ENCODE measurements at regions not wholly inside any gene's neighbourhood (a gene's known extent, or its start where the extent isn't known, plus 50 kb on each side); places are given as distances from the start of the nearest gene placed in this dataset.

GRCh38 chr12:125744201-125744600 is 679.0 kb downstream of the AACS start:
- TF ChIP-seq, protein P1, sequence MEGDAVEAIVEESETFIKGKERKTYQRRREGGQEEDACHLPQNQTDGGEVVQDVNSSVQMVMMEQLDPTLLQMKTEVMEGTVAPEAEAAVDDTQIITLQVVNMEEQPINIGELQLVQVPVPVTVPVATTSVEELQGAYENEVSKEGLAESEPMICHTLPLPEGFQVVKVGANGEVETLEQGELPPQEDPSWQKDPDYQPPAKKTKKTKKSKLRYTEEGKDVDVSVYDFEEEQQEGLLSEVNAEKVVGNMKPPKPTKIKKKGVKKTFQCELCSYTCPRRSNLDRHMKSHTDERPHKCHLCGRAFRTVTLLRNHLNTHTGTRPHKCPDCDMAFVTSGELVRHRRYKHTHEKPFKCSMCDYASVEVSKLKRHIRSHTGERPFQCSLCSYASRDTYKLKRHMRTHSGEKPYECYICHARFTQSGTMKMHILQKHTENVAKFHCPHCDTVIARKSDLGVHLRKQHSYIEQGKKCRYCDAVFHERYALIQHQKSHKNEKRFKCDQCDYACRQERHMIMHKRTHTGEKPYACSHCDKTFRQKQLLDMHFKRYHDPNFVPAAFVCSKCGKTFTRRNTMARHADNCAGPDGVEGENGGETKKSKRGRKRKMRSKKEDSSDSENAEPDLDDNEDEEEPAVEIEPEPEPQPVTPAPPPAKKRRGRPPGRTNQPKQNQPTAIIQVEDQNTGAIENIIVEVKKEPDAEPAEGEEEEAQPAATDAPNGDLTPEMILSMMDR (IDR thresholded peaks at IDR 0.05; ENCODE audit: control extremely low read depth in 1 of 3, insufficient read depth in 1 of 3, low read depth in 1 of 3, low read length in 3 of 3) = no peak
- no peak for TF ChIP-seq EP300 (IDR thresholded peaks at IDR 0.05; ENCODE audit: borderline replicate concordance in 1 of 2, low read depth in 2 of 2, low read length in 2 of 2)
- TF ChIP-seq POLR2AphosphoS5 (IDR thresholded peaks at IDR 0.05; ENCODE audit: low read depth, low read length) = no peak
- no peak for TF ChIP-seq EGR1 (IDR thresholded peaks at IDR 0.05; ENCODE audit: borderline replicate concordance, low read depth, low read length)
- no peak for TF ChIP-seq TAF1 (IDR thresholded peaks at IDR 0.05; ENCODE audit: low read depth, low read length)
